Activated B cell treated with CpG ODN at 0.5 μM for 24 hours (primary cell): ENCODE measurements at regions not wholly inside any gene's neighbourhood (a gene's known extent, or its start where the extent isn't known, plus 50 kb on each side); places are given as distances from the start of the nearest gene placed in this dataset.

Experiments
- ATAC-seq: fragments of 200-7000 bp; cut with Tn5 transposase; one replicate; pipeline ENCODE4 v1.10.0; 2021; ENCODE audit warnings: low read depth, mild to moderate bottlenecking, moderate library complexity
- CTCF ChIA-PET: fragments of 350-600 bp; sonication (Branson Sonifier 250); formaldehyde crosslinking; loops from one replicate; lab custom pipeline; 2021; ENCODE audit warnings: antibody characterized with exemption; lab: Charles Lee
- POLR2A ChIA-PET: fragments of 350-600 bp; sonication (Branson Sonifier 250); formaldehyde crosslinking; loops from one replicate; lab custom pipeline; 2021; ENCODE audit warnings: antibody characterized with exemption; lab: Charles Lee
- DNase-seq: peaks from one replicate; pipeline ENCODE4 v3.0.0; 2022
- H3K27ac Mint-ChIP-seq: one replicate; pipeline ENCODE4 v1.8.0; 2020; ENCODE audit warnings: mixed read lengths
- H3K27me3 Mint-ChIP-seq: one replicate; pipeline ENCODE4 v1.8.0; 2021; ENCODE audit warnings: mixed read lengths
- H3K36me3 Mint-ChIP-seq: one replicate; pipeline ENCODE4 v1.8.0; 2021; ENCODE audit warnings: low read depth, mixed read lengths
- H3K4me1 Mint-ChIP-seq: one replicate; pipeline ENCODE4 v1.8.0; 2021; ENCODE audit warnings: mixed read lengths
- H3K4me3 Mint-ChIP-seq: one replicate; pipeline ENCODE4 v1.8.0; 2020; ENCODE audit warnings: mild to moderate bottlenecking, mixed read lengths
- H3K9me3 Mint-ChIP-seq: one replicate; pipeline ENCODE4 v1.8.0; 2020; ENCODE audit warnings: mixed read lengths
- CTCF ChIP-seq: fragments of 200-600 bp; IDR thresholded peaks from one replicate; pipeline ENCODE4 v1.8.0; 2022; ENCODE audit warnings: antibody characterized with exemption, mild to moderate bottlenecking
- intact Hi-C: fragments of 100-400 bp; cut with micrococcal nuclease; formaldehyde crosslinking; loops from one replicate; pipeline ENCODE4 v1.15.1; 2024

GRCh38 chr20:22797103-22797502 is 212.7 kb upstream of the FOXA2 start:
- no peaks in the 10 kb centered on the region for H3K36me3 Mint-ChIP-seq
- ChIA-PET CTCF (no interaction called here), POLR2A (no interaction called here)
- no peak overlapping the region for H3K27ac Mint-ChIP-seq
- no peak for ATAC-seq
- TF ChIP-seq CTCF = no peak
- H3K4me1 Mint-ChIP-seq = no peaks in the 10 kb centered on the region
- intact Hi-C loops = no loop called here
- H3K4me3 Mint-ChIP-seq = no peak overlapping the region
- no peak for DNase-seq
- H3K9me3 Mint-ChIP-seq = no peaks in the 10 kb centered on the region
- H3K27me3 Mint-ChIP-seq = no peaks in the 10 kb centered on the region

- ChIA-PET CTCF (no interaction called here), POLR2A (no interaction called here)
- Mint-ChIP-seq H3K27ac (no peak overlapping the region), H3K4me3 (no peak overlapping the region), H3K27me3 (no peaks in the 10 kb centered on the region), H3K36me3 (no peaks in the 10 kb centered on the region), H3K4me1 (no peaks in the 10 kb centered on the region), H3K9me3 (no peaks in the 10 kb centered on the region)
- intact Hi-C loops = no loop called here
- no peak for ATAC-seq
- DNase-seq = no peak
- no peak for TF ChIP-seq CTCF
These were observed 215.3 kb upstream of the FOXA2 start for GRCh38 chr20:22799687-22800086.

- intact Hi-C loops = no loop called here
- ChIA-PET POLR2A (no interaction called here), CTCF (no interaction called here)
- no peak for TF ChIP-seq CTCF
- Mint-ChIP-seq H3K4me3 (no peak overlapping the region), H3K36me3 (no peaks in the 10 kb centered on the region), H3K4me1 (no peaks in the 10 kb centered on the region), H3K9me3 (no peaks in the 10 kb centered on the region), H3K27ac (no peak overlapping the region), H3K27me3 (no peaks in the 10 kb centered on the region)
- DNase-seq (no peak), ATAC-seq (no peak)
These were observed 215.8 kb upstream of the FOXA2 start for GRCh38 chr20:22800129-22800528.

GRCh38 chr20:22801528-22801927 is 217.2 kb upstream of the FOXA2 start:
- Mint-ChIP-seq H3K9me3 (no peaks in the 10 kb centered on the region), H3K36me3 (no peaks in the 10 kb centered on the region), H3K27me3 (no peaks in the 10 kb centered on the region), H3K4me3 (no peak overlapping the region), H3K4me1 (no peaks in the 10 kb centered on the region), H3K27ac (no peak overlapping the region)
- CTCF ChIA-PET = no interaction called here
- DNase-seq = no peak
- ATAC-seq = no peak
- TF ChIP-seq CTCF = no peak
- intact Hi-C loops = no loop called here
- POLR2A ChIA-PET = no interaction called here

GRCh38 chr20:22802296-22802695 is 217.9 kb upstream of the FOXA2 start:
- intact Hi-C loops = no loop called here
- no peak for ATAC-seq
- H3K4me3 Mint-ChIP-seq = no peak overlapping the region
- ChIA-PET CTCF (no interaction called here), POLR2A (no interaction called here)
- no peaks in the 10 kb centered on the region for H3K9me3 Mint-ChIP-seq
- no peak for DNase-seq
- H3K27ac Mint-ChIP-seq = no peak overlapping the region
- no peaks in the 10 kb centered on the region for H3K4me1 Mint-ChIP-seq
- H3K36me3 Mint-ChIP-seq = no peaks in the 10 kb centered on the region
- H3K27me3 Mint-ChIP-seq = no peaks in the 10 kb centered on the region
- no peak for TF ChIP-seq CTCF
